CD4-positive, alpha-beta memory T cell (primary cell): ENCODE measurements at regions not wholly inside any gene's neighbourhood (a gene's known extent, or its start where the extent isn't known, plus 50 kb on each side); places are given as distances from the start of the nearest gene placed in this dataset.
"Not testable (repeated sequence)": the region's sequence is repeated elsewhere in the genome, so short reads cannot be mapped to it uniquely, and the experiment has no call there.

Experiments used
- CTCF ChIA-PET: fragments of 350-600 bp; sonication (Branson Sonifier 250); formaldehyde crosslinking; loops from one replicate; lab custom pipeline; 2021; ENCODE audit warnings: inconsistent platforms; ENCODE audit not compliant: partially characterized antibody; lab: Charles Lee
- POLR2A ChIA-PET: fragments of 350-600 bp; sonication (Branson Sonifier 250); formaldehyde crosslinking; loops from one replicate; lab custom pipeline; 2021; ENCODE audit not compliant: partially characterized antibody; lab: Charles Lee
- DNase-seq, 5 donors: peaks; one replicate each; pipeline versions ENCODE4 v3.0.0 to v3.0.0-alpha.2; 2020 to 2022; ENCODE audit warnings: mixed read lengths in 1 of 5
- H3K27ac ChIP-seq: one replicate; pipeline ENCODE4 v1.7.0; 2013; ENCODE audit warnings: low read depth, low read length
- H3K27me3 ChIP-seq: 2 replicates; pipeline ENCODE4 v1.7.0; 2013; ENCODE audit warnings: mild to moderate bottlenecking, low read length, moderate library complexity; ENCODE audit not compliant: insufficient read depth
- H3K36me3 ChIP-seq: 2 replicates; pipeline ENCODE4 v1.7.0; 2013; ENCODE audit warnings: mild to moderate bottlenecking, low read length, moderate library complexity; ENCODE audit not compliant: insufficient read depth
- H3K4me1 ChIP-seq: 2 replicates; pipeline ENCODE4 v1.7.0; 2013; ENCODE audit warnings: mild to moderate bottlenecking, low read length, moderate library complexity; ENCODE audit not compliant: insufficient read depth
- H3K4me3 ChIP-seq, 2 donors: one replicate each; pipeline ENCODE4 v1.7.0; 2013; ENCODE audit warnings: low read length in 2 of 2, mild to moderate bottlenecking in 1 of 2
- H3K9me3 ChIP-seq, 2 donors: one replicate each; pipeline ENCODE4 v1.7.0; 2013; ENCODE audit warnings: low read length in 2 of 2, control low read depth in 1 of 2; ENCODE audit not compliant: control insufficient read depth in 1 of 2
- H3K27ac Mint-ChIP-seq, 7 donors: one replicate each; pipeline ENCODE4 v1.8.0; 2020 to 2021; ENCODE audit warnings: mixed read lengths in 7 of 7, mild to moderate bottlenecking in 6 of 7, inconsistent platforms in 3 of 7, moderate library complexity in 3 of 7
- H3K27me3 Mint-ChIP-seq, 2 donors: one replicate each; pipeline ENCODE4 v1.8.0; 2020 to 2021; ENCODE audit warnings: mixed read lengths in 2 of 2
- H3K36me3 Mint-ChIP-seq, 2 donors: one replicate each; pipeline ENCODE4 v1.8.0; 2020 to 2021; ENCODE audit warnings: mixed read lengths in 2 of 2, inconsistent platforms in 1 of 2, mild to moderate bottlenecking in 1 of 2
- H3K4me1 Mint-ChIP-seq, 4 donors: one replicate each; pipeline ENCODE4 v1.8.0; 2020 to 2021; ENCODE audit warnings: mixed read lengths in 4 of 4, mild to moderate bottlenecking in 1 of 4
- H3K4me3 Mint-ChIP-seq, 8 donors: one replicate each; pipeline ENCODE4 v1.8.0; 2020 to 2021; ENCODE audit warnings: mixed read lengths in 8 of 8, mild to moderate bottlenecking in 7 of 8, moderate library complexity in 6 of 8, inconsistent platforms in 3 of 8
- H3K9me3 Mint-ChIP-seq, 8 donors: one replicate each; pipeline ENCODE4 v1.8.0; 2020 to 2021; ENCODE audit warnings: mixed read lengths in 8 of 8, mild to moderate bottlenecking in 5 of 8, inconsistent platforms in 3 of 8, moderate library complexity in 1 of 8
- intact Hi-C: fragments of 100-400 bp; cut with micrococcal nuclease; formaldehyde crosslinking; loops from one replicate; pipeline ENCODE4 v1.15.1; 2023

DNA sequence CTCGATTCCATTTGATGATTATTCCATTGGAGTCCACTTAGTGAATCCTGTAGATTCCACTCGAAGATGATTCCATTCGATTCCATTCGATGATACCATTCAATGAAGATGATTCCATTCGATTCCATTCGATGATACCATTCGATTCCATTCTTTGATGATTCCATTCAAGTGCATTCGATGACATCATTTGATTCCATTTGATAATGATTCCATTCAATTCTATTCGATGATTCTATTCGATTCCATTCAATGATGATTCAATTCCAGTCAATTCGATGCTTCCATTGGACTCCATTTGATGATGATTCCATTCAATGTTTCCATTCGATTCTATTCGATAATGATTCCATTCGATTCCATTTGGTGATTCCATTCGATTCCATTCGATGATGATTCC, 1150.0 kb downstream of the TP53TG3F start:
- Mint-ChIP-seq H3K9me3 (peaks cover 0 to 85% (median 65%) of the 10 kb centered on the region in 8 donors), H3K36me3 (peaks cover 19% of the 10 kb centered on the region in 2 donors)
- CTCF ChIA-PET, H3K4me3 Mint-ChIP-seq, H3K36me3 ChIP-seq, intact Hi-C loops, POLR2A ChIA-PET, H3K4me1 ChIP-seq, H3K27ac Mint-ChIP-seq, H3K27me3 ChIP-seq, H3K4me1 Mint-ChIP-seq, H3K27me3 Mint-ChIP-seq, DNase-seq, H3K4me3 ChIP-seq, H3K27ac ChIP-seq: not testable (repeated sequence)
- H3K9me3 ChIP-seq, result peaks cover 0 to 26% of the 10 kb centered on the region in 2 donors
